WTC11 (cell line): ENCODE measurements at regions not wholly inside any gene's neighbourhood (a gene's known extent, or its start where the extent isn't known, plus 50 kb on each side); places are given as distances from the start of the nearest gene placed in this dataset.

Experiments
- ATAC-seq: fragments of 200-7000 bp; cut with Tn5 transposase; 2 replicates; pipeline ENCODE4 v1.10.0; 2021; ENCODE audit warnings: mild to moderate bottlenecking, moderate library complexity
- CTCF ChIA-PET: fragments of 300-600 bp; sonication (Branson Sonifier 250); formaldehyde crosslinking; loops from one replicate; lab custom pipeline; 2021; ENCODE audit warnings: antibody characterized with exemption; lab: Charles Lee
- POLR2A ChIA-PET: fragments of 350-600 bp; sonication (Branson Sonifier 250); formaldehyde crosslinking; loops from one replicate; lab custom pipeline; 2021; ENCODE audit warnings: antibody characterized with exemption; lab: Charles Lee
- DNase-seq: peaks from one replicate; pipeline ENCODE4 v3.0.0; 2021; ENCODE audit warnings: low spot score
- H3K27ac Mint-ChIP-seq: 2 replicates; pipeline ENCODE4 v1.8.0; 2021; ENCODE audit warnings: mixed read lengths
- H3K27me3 Mint-ChIP-seq: 2 replicates; pipeline ENCODE4 v1.8.0; 2021; ENCODE audit warnings: low read depth, mild to moderate bottlenecking, moderate library complexity, mixed read lengths
- H3K36me3 Mint-ChIP-seq: 2 replicates; pipeline ENCODE4 v1.8.0; 2021; ENCODE audit warnings: mixed read lengths
- H3K4me1 Mint-ChIP-seq: 2 replicates; pipeline ENCODE4 v1.8.0; 2022; ENCODE audit warnings: mixed read lengths
- H3K4me3 Mint-ChIP-seq: 2 replicates; pipeline ENCODE4 v1.8.0; 2021; ENCODE audit warnings: mild to moderate bottlenecking, moderate library complexity, mixed read lengths
- H3K9me3 Mint-ChIP-seq: 2 replicates; pipeline ENCODE4 v1.8.0; 2021; ENCODE audit warnings: mixed read lengths
- ATF6 ChIP-seq: sonication (generic); formaldehyde crosslinking; IDR thresholded peaks from 2 replicates; pipeline ENCODE4 v1.8.1; 2023; ENCODE audit warnings: mild to moderate bottlenecking, missing genetic modification reagents
- CREM ChIP-seq: sonication (generic); formaldehyde crosslinking; IDR thresholded peaks from 2 replicates; pipeline ENCODE4 v1.8.1; 2022; ENCODE audit warnings: mild to moderate bottlenecking, missing genetic modification reagents, moderate library complexity
- CTCF ChIP-seq: fragments of 200-600 bp; IDR thresholded peaks from 2 replicates; pipeline ENCODE4 v1.8.0; 2022; ENCODE audit warnings: antibody characterized with exemption
- E2F4 ChIP-seq: sonication (generic); formaldehyde crosslinking; IDR thresholded peaks from 2 replicates; pipeline ENCODE4 v1.8.1; 2022; ENCODE audit warnings: low read depth, mild to moderate bottlenecking, moderate library complexity, missing genetic modification reagents, borderline replicate concordance
- E2F5 ChIP-seq: sonication (generic); formaldehyde crosslinking; IDR thresholded peaks from 2 replicates; pipeline ENCODE4 v1.8.1; 2022; ENCODE audit warnings: mild to moderate bottlenecking, moderate library complexity, missing genetic modification reagents
- ELF4 ChIP-seq: sonication (generic); formaldehyde crosslinking; IDR thresholded peaks from 2 replicates; pipeline ENCODE4 v1.8.1; 2022; ENCODE audit warnings: low read depth, mild to moderate bottlenecking, moderate library complexity, missing genetic modification reagents
- NFYB ChIP-seq: sonication (generic); formaldehyde crosslinking; conservative IDR thresholded peaks from 2 replicates; pipeline ENCODE4 v1.8.0; 2022; ENCODE audit warnings: low read depth, missing genetic modification reagents
- NR2C2 ChIP-seq: sonication (generic); formaldehyde crosslinking; IDR thresholded peaks from 2 replicates; pipeline ENCODE4 v1.8.0; 2022; ENCODE audit warnings: mild to moderate bottlenecking, missing genetic modification reagents
- OVOL2 ChIP-seq: fragments of 250-450 bp; sonication (Bioruptor Pico); IDR thresholded peaks from 2 replicates; pipeline ENCODE4 v1.9.0; 2021; ENCODE audit warnings: mild to moderate bottlenecking, borderline replicate concordance
- SMAD3 ChIP-seq: sonication (generic); formaldehyde crosslinking; IDR thresholded peaks from 2 replicates; pipeline ENCODE4 v1.8.0; 2022; ENCODE audit warnings: missing genetic modification reagents, mild to moderate bottlenecking, borderline replicate concordance
- TEAD1 ChIP-seq: sonication (generic); formaldehyde crosslinking; IDR thresholded peaks from 2 replicates; pipeline ENCODE4 v1.8.0; 2022; ENCODE audit warnings: mild to moderate bottlenecking, missing genetic modification reagents
- ZBTB43 ChIP-seq: sonication (generic); formaldehyde crosslinking; IDR thresholded peaks from 2 replicates; pipeline ENCODE4 v1.8.1; 2023; ENCODE audit warnings: mild to moderate bottlenecking, missing genetic modification reagents
- ZNF281 ChIP-seq: sonication (generic); formaldehyde crosslinking; IDR thresholded peaks from 2 replicates; pipeline ENCODE4 v1.8.0; 2023; ENCODE audit warnings: mild to moderate bottlenecking, missing genetic modification reagents
- ZNF317 ChIP-seq: sonication (generic); formaldehyde crosslinking; IDR thresholded peaks from 2 replicates; pipeline ENCODE4 v1.8.1; 2023; ENCODE audit warnings: low read depth, mild to moderate bottlenecking, moderate library complexity, missing genetic modification reagents, borderline replicate concordance
- ZNF416 ChIP-seq: fragments of 250-450 bp; sonication (Bioruptor Pico); IDR thresholded peaks from 2 replicates; pipeline ENCODE4 v1.9.0; 2021; ENCODE audit warnings: mild to moderate bottlenecking, inconsistent platforms
- ZNF423 ChIP-seq: fragments of 250-450 bp; sonication (Bioruptor Pico); IDR thresholded peaks from 2 replicates; pipeline ENCODE4 v2.1.2; 2022; ENCODE audit warnings: mild to moderate bottlenecking, moderate library complexity
- TF ChIP-seq, protein P1 (sequence below): sonication (generic); formaldehyde crosslinking; IDR thresholded peaks from 2 replicates; pipeline ENCODE4 v1.8.1; 2022; ENCODE audit warnings: missing genetic modification reagents, borderline replicate concordance
- TF ChIP-seq, protein P2 (sequence below): sonication (generic); formaldehyde crosslinking; conservative IDR thresholded peaks from 2 replicates; pipeline ENCODE4 v1.8.1; 2022; ENCODE audit warnings: mild to moderate bottlenecking, missing genetic modification reagents
- TF ChIP-seq, protein P3 (sequence below): fragments of 250-450 bp; sonication (Bioruptor Pico); IDR thresholded peaks from 2 replicates; pipeline ENCODE4 v1.9.0; 2021; ENCODE audit warnings: mild to moderate bottlenecking
- TF ChIP-seq, protein P4 (sequence below): fragments of 250-450 bp; sonication (Bioruptor Pico); IDR thresholded peaks from 2 replicates; pipeline ENCODE4 v1.9.0; 2021; ENCODE audit warnings: mild to moderate bottlenecking

DNA sequence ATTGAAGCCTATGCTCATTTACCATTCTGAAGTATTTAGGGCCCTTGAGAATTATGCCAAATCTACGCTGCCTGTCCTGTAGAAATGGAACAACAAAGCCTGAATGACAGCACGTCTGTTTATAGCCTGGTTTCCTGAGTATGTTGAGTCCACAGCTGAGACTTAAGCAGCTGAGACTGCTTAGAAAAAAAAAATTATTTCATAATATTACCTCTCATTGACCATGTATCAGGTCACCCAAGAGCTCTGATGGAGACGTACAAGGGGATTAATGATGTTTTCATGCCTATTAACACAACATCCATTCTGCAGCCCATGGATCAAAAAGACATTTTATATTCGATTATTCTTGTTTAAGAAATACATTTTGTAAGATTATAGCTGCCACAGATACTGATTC, 387.2 kb upstream of the NCAM2 start:
- ATAC-seq: no peak
- peaks cover 84% of the 10 kb centered on the region for H3K27me3 Mint-ChIP-seq
- H3K27ac Mint-ChIP-seq: no peak overlapping the region
- H3K4me3 Mint-ChIP-seq: no peak overlapping the region
- no peak for DNase-seq
- H3K4me1 Mint-ChIP-seq: no peaks in the 10 kb centered on the region
- POLR2A ChIA-PET: no interaction called here
- H3K36me3 Mint-ChIP-seq: 0 out of 2 replicates have a peak, but pooled peaks cover 4% of the 10 kb centered on the region
- no peak for TF ChIP-seq E2F5 (CRISPR knock-in tag)
- no peak for TF ChIP-seq ZNF317 (CRISPR knock-in tag)
- CTCF ChIA-PET: no interaction called here
- H3K9me3 Mint-ChIP-seq: peaks cover 14% of the 10 kb centered on the region

DNA sequence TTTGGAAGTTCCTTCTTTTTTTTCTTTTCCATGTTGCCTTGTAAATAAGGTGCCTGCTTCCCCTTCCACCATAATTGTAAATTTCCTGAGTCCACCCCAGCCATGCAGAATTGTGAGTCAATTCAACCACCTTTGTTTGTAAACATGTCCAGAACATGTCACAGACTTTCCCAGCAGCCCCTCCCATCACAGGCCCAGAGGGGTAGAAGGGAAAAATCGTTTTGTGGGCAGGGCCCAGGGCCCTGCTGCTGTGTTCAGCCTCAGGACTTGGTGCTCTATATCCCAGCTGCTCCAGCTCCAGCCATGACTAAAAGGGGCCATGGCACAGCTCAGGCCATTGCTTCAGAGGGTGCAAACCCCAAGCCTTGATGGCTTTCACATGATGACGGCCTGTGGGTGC, 384.6 kb upstream of the NCAM2 start:
- ChIA-PET POLR2A (no interaction called here), CTCF (no interaction called here)
- Mint-ChIP-seq H3K27ac (no peak overlapping the region), H3K4me1 (peaks cover 6% of the 10 kb centered on the region), H3K4me3 (no peak overlapping the region), H3K36me3 (no peaks in the 10 kb centered on the region), H3K27me3 (peaks cover 93% of the 10 kb centered on the region), H3K9me3 (no peaks in the 10 kb centered on the region)
- no peak for DNase-seq
- no peak for ATAC-seq
- no peak for TF ChIP-seq ZNF423
- TF ChIP-seq CREM (CRISPR knock-in tag): no peak
- TF ChIP-seq, protein P1, sequence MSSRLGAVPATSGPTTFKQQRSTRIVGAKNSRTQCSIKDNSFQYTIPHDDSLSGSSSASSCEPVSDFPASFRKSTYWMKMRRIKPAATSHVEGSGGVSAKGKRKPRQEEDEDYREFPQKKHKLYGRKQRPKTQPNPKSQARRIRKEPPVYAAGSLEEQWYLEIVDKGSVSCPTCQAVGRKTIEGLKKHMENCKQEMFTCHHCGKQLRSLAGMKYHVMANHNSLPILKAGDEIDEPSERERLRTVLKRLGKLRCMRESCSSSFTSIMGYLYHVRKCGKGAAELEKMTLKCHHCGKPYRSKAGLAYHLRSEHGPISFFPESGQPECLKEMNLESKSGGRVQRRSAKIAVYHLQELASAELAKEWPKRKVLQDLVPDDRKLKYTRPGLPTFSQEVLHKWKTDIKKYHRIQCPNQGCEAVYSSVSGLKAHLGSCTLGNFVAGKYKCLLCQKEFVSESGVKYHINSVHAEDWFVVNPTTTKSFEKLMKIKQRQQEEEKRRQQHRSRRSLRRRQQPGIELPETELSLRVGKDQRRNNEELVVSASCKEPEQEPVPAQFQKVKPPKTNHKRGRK (CRISPR knock-in tag): no peak
- TF ChIP-seq CTCF: no peak
- TF ChIP-seq E2F4 (CRISPR knock-in tag): no peak
- TF ChIP-seq ATF6 (CRISPR knock-in tag): no peak
- TF ChIP-seq, protein P2, sequence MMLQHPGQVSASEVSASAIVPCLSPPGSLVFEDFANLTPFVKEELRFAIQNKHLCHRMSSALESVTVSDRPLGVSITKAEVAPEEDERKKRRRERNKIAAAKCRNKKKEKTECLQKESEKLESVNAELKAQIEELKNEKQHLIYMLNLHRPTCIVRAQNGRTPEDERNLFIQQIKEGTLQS (CRISPR knock-in tag): no peak
- TF ChIP-seq, protein P3, sequence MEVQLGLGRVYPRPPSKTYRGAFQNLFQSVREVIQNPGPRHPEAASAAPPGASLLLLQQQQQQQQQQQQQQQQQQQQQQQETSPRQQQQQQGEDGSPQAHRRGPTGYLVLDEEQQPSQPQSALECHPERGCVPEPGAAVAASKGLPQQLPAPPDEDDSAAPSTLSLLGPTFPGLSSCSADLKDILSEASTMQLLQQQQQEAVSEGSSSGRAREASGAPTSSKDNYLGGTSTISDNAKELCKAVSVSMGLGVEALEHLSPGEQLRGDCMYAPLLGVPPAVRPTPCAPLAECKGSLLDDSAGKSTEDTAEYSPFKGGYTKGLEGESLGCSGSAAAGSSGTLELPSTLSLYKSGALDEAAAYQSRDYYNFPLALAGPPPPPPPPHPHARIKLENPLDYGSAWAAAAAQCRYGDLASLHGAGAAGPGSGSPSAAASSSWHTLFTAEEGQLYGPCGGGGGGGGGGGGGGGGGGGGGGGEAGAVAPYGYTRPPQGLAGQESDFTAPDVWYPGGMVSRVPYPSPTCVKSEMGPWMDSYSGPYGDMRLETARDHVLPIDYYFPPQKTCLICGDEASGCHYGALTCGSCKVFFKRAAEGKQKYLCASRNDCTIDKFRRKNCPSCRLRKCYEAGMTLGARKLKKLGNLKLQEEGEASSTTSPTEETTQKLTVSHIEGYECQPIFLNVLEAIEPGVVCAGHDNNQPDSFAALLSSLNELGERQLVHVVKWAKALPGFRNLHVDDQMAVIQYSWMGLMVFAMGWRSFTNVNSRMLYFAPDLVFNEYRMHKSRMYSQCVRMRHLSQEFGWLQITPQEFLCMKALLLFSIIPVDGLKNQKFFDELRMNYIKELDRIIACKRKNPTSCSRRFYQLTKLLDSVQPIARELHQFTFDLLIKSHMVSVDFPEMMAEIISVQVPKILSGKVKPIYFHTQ: no peak
- TF ChIP-seq ELF4 (CRISPR knock-in tag): no peak
- TF ChIP-seq TEAD1: no peak
- TF ChIP-seq, protein P4, sequence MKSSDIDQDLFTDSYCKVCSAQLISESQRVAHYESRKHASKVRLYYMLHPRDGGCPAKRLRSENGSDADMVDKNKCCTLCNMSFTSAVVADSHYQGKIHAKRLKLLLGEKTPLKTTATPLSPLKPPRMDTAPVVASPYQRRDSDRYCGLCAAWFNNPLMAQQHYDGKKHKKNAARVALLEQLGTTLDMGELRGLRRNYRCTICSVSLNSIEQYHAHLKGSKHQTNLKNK (CRISPR knock-in tag): no peak
- no peak for TF ChIP-seq OVOL2 (CRISPR knock-in tag)
- no peak for TF ChIP-seq NFYB (CRISPR knock-in tag)
- TF ChIP-seq NR2C2 (CRISPR knock-in tag): no peak
- TF ChIP-seq ZBTB43 (CRISPR knock-in tag): no peak
- TF ChIP-seq ZNF281: no peak
- no peak for TF ChIP-seq ZNF416 (CRISPR knock-in tag)
- TF ChIP-seq SMAD3 (CRISPR knock-in tag): no peak
